Osteoblast (primary cell): ENCODE measurements at regions not wholly inside any gene's neighbourhood (a gene's known extent, or its start where the extent isn't known, plus 50 kb on each side); places are given as distances from the start of the nearest gene placed in this dataset.

ENCODE experiments used
- DNase-seq: peaks from one replicate; pipeline ENCODE4 v3.0.0; 2011; ENCODE audit warnings: low spot score, mixed read lengths; ENCODE audit not compliant: insufficient read length; ENCODE audit errors: missing footprints
- H2AFZ ChIP-seq: 2 replicates; pipeline ENCODE4 v1.6.0; 2011; ENCODE audit warnings: mild to moderate bottlenecking, low read length
- H3K27ac ChIP-seq: 2 replicates; pipeline ENCODE4 v1.5.1; 2011; ENCODE audit warnings: mild to moderate bottlenecking, low read depth, low read length, moderate library complexity
- H3K27me3 ChIP-seq: 2 replicates; pipeline ENCODE4 v1.6.0; 2012; ENCODE audit warnings: mild to moderate bottlenecking, control low read depth, inconsistent platforms, low read length, moderate library complexity; ENCODE audit not compliant: insufficient read depth
- H3K36me3 ChIP-seq: 2 replicates; pipeline ENCODE4 v1.5.1; 2011; ENCODE audit warnings: mild to moderate bottlenecking, low read length, control low read depth, moderate library complexity; ENCODE audit not compliant: insufficient read depth
- H3K4me1 ChIP-seq: 2 replicates; pipeline ENCODE4 v1.5.1; 2011; ENCODE audit warnings: mild to moderate bottlenecking, low read length, control low read depth, moderate library complexity; ENCODE audit not compliant: insufficient read depth
- H3K4me2 ChIP-seq: 2 replicates; pipeline ENCODE4 v1.6.0; 2011; ENCODE audit warnings: mild to moderate bottlenecking, low read length; ENCODE audit not compliant: insufficient read depth
- H3K4me3 ChIP-seq: fragments of 200-600 bp; sonication (generic); 3 replicates; pipeline ENCODE4 v1.5.1; 2012; ENCODE audit warnings: mild to moderate bottlenecking, low read length, inconsistent platforms; ENCODE audit not compliant: insufficient read depth
- H3K79me2 ChIP-seq: 2 replicates; pipeline ENCODE4 v1.6.0; 2012; ENCODE audit warnings: mild to moderate bottlenecking, low read length, control low read depth, inconsistent platforms; ENCODE audit not compliant: insufficient read depth
- H3K9me3 ChIP-seq: 2 replicates; pipeline ENCODE4 v1.5.1; 2011; ENCODE audit warnings: low read depth, low read length, control low read depth
- H4K20me1 ChIP-seq: 2 replicates; pipeline ENCODE4 v1.6.0; 2012; ENCODE audit warnings: mild to moderate bottlenecking, low read length, control low read depth; ENCODE audit not compliant: insufficient read depth
- CTCF ChIP-seq: IDR thresholded peaks from 2 replicates; pipeline ENCODE4 v1.5.1; 2011; ENCODE audit warnings: mild to moderate bottlenecking, low read depth, low read length, moderate library complexity; ENCODE audit errors: extremely low read depth

- H4K20me1 ChIP-seq, result no peaks in the 10 kb centered on the region
- TF ChIP-seq CTCF, result peak; percentile 25
- H3K4me2 ChIP-seq, result no peak overlapping the region
- peaks cover 5% of the 10 kb centered on the region for H3K4me1 ChIP-seq
- H2AFZ ChIP-seq, result no peak overlapping the region
- H3K27ac ChIP-seq, result no peak overlapping the region
- no peak overlapping the region for H3K4me3 ChIP-seq
- H3K9me3 ChIP-seq, result no peaks in the 10 kb centered on the region
- H3K79me2 ChIP-seq, result no peaks in the 10 kb centered on the region
- H3K27me3 ChIP-seq, result peaks cover 24% of the 10 kb centered on the region
- no peaks in the 10 kb centered on the region for H3K36me3 ChIP-seq
- no peak for DNase-seq
These were observed 57.7 kb upstream of the F3 start for GRCh38 chr1:94599095-94599813.

GRCh38 chr1:94597701-94598100 is 56.1 kb upstream of the F3 start:
- Histone ChIP-seq H3K4me2 (no peak overlapping the region), H3K9me3 (no peaks in the 10 kb centered on the region), H3K79me2 (no peaks in the 10 kb centered on the region), H3K27ac (no peak overlapping the region), H2AFZ (no peak overlapping the region), H4K20me1 (no peaks in the 10 kb centered on the region), H3K36me3 (no peaks in the 10 kb centered on the region), H3K4me1 (peaks cover 5% of the 10 kb centered on the region), H3K27me3 (peaks cover 28% of the 10 kb centered on the region), H3K4me3 (no peak overlapping the region)
- DNase-seq, result peak; percentile 87
- no peak for TF ChIP-seq CTCF

GRCh38 chr1:94596260-94596659 is 54.7 kb upstream of the F3 start:
- DNase-seq, result no peak
- no peak overlapping the region for H3K27ac ChIP-seq
- H3K4me1 ChIP-seq, result no peaks in the 10 kb centered on the region
- no peaks in the 10 kb centered on the region for H3K9me3 ChIP-seq
- no peak for TF ChIP-seq CTCF
- H2AFZ ChIP-seq, result no peak overlapping the region
- peaks cover 14% of the 10 kb centered on the region for H3K27me3 ChIP-seq
- H3K4me3 ChIP-seq, result no peak overlapping the region
- H3K36me3 ChIP-seq, result no peaks in the 10 kb centered on the region
- no peaks in the 10 kb centered on the region for H3K79me2 ChIP-seq
- no peak overlapping the region for H3K4me2 ChIP-seq
- no peaks in the 10 kb centered on the region for H4K20me1 ChIP-seq

GRCh38 chr1:94595658-94596057 is 54.1 kb upstream of the F3 start:
- H3K4me1 ChIP-seq, result no peaks in the 10 kb centered on the region
- no peak overlapping the region for H2AFZ ChIP-seq
- H3K4me2 ChIP-seq, result no peak overlapping the region
- no peak overlapping the region for H3K4me3 ChIP-seq
- peaks cover 8% of the 10 kb centered on the region for H3K27me3 ChIP-seq
- H3K27ac ChIP-seq, result no peak overlapping the region
- H3K36me3 ChIP-seq, result no peaks in the 10 kb centered on the region
- no peaks in the 10 kb centered on the region for H3K79me2 ChIP-seq
- no peak for TF ChIP-seq CTCF
- H4K20me1 ChIP-seq, result no peaks in the 10 kb centered on the region
- DNase-seq, result no peak
- H3K9me3 ChIP-seq, result no peaks in the 10 kb centered on the region
